ENCODE measurements at regions not wholly inside any gene's neighbourhood (a gene's known extent, or its start where the extent isn't known, plus 50 kb on each side); places are given as distances from the start of the nearest gene placed in this dataset.
"Not testable (repeated sequence)": the region's sequence is repeated elsewhere in the genome, so short reads cannot be mapped to it uniquely, and the experiment has no call there.

DNA sequence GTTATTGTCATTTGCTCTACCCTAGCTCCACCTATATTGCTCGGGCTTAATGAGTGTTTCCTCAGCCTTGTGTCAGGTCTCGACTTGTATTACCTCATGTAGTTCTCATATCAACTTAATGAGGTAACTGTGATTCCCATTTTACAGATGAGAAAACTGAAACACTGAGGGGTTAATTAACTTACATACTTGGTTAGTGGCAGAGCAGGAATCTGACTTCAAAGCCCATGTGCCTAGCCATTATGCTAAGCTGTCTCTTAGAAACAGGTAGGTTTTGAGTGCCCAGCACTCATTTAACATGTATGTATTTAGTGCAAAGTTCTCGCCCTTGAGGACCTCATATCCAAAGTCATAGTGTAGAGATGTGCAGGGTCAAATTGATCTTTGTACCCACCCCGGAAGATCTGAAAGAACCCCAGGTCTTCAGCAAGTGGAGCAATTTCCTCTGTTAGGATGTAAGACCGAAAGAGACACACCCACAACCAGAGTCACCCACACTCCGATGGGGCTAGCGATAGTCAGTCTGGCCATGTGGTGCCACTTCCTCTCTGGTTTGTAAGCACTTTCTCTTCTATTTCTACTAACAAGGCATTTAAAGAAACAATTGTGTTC is 121.0 kb upstream of the SLC39A10 start:
- peak; percentile 47 for DNase-seq

DNA sequence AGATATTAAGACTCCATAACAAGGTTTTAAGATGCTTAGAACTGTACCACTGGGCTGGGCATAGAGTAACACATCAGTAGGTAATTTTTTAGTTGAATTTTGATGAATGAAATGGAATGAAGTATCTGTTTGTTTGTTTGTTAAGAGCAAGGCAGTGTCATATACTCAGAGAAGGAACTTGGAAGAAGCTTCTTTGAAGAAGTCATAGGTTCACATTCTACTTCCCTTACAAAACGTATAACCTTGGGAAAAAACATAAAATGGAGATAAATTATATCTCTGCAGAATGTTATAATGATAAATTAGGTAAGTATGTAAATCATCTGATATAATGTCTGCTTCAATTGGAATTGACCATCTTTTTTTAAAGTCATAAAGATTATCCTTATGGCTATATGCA is 122.1 kb upstream of the SLC39A10 start:
- no peak for DNase-seq

DNA sequence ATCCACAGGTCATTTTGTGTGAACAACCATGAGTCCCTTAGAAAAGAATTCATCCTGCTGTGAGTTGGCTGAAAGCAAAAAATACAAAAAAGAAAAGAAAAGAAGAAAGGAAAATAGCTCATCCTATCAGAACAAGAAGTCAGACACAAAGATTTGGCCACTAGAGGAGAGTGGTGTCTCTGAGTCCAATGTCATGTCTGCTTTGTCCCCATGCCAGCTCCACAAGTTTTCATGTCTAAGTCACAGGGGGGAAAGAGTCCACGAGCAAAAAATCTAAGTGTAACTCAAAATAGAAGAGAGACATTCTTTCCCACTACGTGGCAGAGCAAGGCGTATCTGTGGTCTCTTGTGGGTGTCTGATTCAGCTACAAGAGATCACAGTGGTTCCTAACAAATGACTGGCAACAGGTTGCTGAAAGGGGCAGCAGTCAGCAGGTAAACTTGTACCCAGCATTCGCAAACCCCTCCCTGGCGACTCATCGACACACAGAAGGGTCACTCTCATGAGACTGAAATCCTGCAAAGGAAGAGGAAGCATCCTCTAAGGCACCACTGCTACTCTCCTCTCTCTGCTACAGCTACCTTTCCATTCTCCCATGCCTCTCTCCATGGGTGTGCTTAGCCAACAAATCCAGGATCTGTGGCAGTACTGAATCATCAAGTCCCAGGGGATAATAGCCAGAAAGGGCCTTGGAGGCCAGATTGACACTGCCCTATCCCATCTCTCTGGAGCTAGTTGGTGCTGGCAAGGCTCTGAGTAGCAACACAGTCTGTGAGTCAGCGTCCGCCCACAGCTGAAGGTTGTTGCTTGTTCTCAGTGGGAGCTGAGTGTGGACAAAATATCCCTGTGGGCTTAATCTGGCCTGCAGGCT is 123.0 kb upstream of the SLC39A10 start:
- DNase-seq = peak; percentile 30

DNA sequence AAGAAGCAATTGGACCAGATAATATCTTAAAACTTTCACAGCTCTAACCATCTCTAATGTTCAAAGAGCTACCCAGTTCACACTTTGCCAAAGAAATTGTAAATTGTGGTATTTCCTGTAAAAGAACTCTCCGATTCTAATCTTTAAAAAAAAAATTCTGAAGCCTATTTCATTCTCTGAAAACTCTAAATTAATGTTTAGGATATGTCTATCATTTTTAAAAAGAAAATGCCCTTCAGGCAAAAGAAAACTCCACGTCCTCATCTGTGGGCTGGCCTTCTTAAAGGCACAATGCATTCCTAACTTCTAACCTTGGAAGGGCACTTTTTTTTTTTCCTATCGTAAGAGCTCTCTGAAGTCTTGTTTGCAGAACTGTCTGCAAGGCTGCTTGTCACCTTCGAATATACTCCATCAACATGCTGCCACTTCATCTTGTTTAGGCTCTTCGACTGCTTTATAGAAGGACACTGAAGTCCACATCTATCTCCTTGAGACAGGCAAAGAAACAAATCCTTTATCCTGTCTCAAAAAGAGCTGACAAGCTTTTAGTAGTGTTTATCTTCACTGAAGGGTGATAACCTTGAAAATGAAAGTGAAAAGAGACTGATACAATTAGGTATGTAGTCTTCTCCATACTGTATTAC is 124.3 kb upstream of the SLC39A10 start:
- no peak for DNase-seq

- DNase-seq = no peak
Measured at GRCh38 chr2:195532255-195532627, 124.8 kb upstream of the SLC39A10 start.

GRCh38 chr2:195531754-195532153 is 125.3 kb upstream of the SLC39A10 start:
- DNase-seq = no peak

GRCh38 chr2:195523242-195523641 is 133.8 kb upstream of the SLC39A10 start:
- not testable (repeated sequence) for DNase-seq

GRCh38 chr2:195521589-195521988 is 135.4 kb upstream of the SLC39A10 start:
- DNase-seq = no peak

GRCh38 chr2:195520671-195521155 is 136.3 kb upstream of the SLC39A10 start:
- DNase-seq = no peak

DNA sequence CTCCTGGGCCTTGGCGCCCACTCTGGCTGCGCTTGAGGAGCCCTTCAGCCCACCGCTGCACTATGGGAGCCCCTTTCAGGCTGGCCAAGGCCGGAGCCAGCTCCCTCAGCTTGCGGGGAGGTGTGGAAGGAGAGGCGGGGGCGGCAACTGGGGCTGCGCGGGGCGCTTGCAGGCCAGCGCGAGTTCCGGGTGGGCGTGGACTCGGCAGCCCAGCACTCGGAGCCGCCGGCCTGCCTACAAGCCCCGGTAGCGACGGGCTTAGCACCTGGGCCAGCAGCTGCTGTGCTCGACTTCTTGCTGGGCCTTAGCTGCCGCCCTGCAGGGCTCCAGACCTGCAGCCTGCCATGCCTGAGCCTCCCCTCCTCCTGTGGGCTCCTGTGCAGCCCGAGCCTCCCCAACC is 141.5 kb upstream of the SLC39A10 start:
- DNase-seq = no peak

DNA sequence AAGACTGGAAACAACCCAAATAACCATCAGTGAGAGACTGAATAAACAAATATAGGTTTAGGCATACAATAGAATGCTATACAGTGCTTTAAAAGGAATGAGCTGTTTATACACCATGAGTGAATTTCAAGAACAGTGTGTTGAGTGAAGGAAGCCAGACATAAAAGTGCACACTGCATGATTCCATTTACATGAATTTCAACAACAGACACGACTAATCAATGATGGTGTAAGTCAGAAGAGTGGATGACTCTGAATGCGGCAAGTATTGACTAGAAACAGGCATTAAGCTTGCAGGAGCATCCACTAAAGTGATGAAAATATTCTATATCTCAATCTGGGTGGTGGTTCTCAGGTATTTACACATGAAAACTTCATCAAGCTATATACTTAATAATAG is 142.7 kb upstream of the SLC39A10 start:
- DNase-seq = no peak

DNA sequence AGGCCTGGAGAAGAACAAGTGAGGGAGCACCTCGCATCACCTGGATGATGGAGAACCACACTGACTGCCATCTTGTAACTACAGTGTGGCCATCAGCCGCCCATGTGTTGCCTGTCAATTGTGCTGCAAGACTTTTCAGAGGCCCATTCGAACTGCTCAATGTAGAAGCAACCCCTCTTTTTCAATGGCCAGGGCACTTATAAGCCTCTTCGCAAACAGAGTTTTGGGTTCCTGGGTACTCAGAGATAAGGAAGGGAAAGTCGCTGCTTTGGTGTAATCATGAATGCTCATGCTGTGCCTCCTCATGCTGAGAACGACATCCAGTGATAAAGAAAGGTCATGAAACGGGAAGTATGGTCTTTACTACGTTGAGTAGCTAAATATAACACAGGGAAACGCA is 143.9 kb upstream of the SLC39A10 start:
- no peak for DNase-seq

- no peak for DNase-seq
Measured at GRCh38 chr2:195509551-195509950, 147.5 kb upstream of the SLC39A10 start.

DNA sequence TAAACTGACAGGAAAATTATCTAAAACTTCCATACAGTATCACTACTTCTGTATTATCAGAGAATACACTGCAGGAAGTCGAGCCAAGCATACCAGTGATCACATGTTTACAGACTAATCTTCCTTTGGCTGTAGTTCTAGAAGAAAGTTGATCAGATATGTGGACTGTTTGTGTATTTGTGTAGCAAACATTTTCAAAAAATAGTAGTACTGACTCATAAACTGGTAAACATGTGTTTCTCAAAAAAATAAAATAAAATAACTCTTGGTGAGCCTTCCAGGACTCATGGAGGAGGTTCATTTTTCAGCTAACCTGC is 148.9 kb upstream of the SLC39A10 start:
- DNase-seq = no peak

DNA sequence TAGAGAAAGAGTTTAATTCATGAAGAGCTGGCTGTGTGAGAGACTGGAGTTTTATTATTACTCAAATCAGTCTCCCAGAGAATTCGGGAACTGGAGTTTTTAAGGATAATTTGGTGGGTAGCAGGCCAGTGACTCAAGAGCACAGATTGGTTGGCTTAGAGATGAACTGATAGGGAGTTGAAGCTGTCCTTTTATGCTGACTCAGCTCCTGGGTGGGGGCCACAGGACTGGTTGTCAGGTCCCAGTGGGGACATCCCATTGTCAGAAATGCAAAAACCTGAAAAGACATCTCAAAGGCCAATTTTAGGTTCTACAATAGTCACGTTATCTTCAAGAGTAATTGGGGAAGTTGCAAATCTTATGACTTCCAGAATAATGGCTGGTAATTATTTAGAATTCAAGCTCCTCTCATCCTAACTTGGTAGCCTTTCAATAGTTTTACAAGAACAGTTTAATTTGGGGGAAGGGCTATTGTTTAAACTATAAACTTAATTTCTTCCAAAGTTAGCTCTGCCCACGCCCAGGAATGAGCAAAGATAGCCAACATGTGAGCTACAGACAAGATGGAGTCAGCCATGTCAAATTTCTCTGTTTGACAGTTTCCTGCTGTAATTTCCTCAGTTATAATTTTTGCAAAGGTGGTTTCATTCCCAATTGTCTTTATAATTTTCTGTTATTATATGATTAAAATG is 149.4 kb upstream of the SLC39A10 start:
- no peak for DNase-seq

GRCh38 chr2:195505701-195506100 is 151.3 kb upstream of the SLC39A10 start:
- DNase-seq = no peak

- DNase-seq = no peak
Measured at GRCh38 chr2:195503208-195503607, 153.8 kb upstream of the SLC39A10 start.

- no peak for DNase-seq
Measured at GRCh38 chr2:195501746-195502145, 155.3 kb upstream of the SLC39A10 start.

DNA sequence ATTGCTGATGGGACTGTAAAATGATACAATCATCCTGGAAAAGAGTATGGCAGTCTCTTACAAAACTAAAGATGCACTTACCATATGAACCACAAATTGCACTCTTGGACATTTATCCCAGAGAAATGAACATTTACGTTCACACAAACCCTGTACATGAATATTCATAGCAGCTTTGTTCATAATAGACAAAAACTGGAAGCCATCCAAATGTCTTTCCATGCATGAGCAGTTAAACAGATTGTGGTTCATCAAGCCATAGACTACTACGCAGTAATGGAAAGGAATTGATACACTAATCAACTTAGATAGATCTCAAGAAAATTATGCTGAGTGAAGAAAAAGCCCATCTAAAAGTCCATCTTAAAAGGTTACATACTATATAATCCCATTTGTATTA is 156.1 kb upstream of the SLC39A10 start:
- DNase-seq = no peak

DNA sequence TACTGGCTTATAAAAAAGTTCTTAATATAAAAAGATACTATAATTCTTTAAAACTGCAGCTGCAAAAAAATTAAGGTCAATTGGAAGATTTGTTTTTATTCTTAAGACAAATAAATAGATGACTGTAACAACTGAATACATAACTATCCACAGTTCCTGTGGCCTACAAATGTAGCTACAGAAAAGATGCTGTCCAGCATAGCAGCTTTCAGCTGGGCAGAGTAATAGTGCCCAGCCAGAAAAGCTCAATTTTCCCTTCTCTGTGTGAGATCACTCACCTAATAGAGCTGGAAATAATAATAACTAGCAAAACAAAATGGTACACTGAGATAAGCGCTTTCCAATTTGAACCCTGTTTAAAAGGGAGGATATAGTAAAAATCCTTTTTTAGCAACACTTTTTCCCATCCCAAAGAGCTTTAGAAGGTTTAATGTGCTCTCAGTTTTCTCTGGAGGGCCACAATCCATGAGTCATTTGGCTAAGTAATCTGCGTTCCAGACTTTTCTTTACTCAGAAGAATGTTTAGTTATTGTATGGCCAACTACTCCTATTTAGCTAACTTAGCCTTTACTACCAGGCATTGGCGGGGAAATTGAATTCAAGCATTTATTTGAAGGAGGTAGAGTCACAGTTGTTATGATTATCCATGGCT is 158.1 kb upstream of the SLC39A10 start:
- DNase-seq = no peak

DNA sequence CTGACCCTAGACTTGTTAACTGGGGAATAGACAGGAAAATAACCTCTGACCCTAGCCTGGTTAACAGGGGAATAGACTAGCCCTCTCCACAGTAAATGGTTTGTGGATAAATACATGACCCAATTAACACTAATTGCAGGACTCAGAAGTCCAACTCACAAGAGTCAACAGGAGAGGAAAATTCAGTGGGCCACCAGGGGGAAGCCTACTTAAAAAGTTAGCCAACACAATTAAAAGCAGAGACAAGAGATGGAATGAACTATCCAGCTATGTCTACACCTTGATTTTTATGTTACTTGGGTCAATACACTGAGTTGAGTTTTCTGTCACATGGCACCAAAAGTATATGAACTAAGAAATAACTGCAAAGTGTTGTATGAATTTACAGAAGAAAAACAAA is 158.8 kb upstream of the SLC39A10 start:
- DNase-seq = peak; percentile 46

GRCh38 chr2:195496991-195497390 is 160.0 kb upstream of the SLC39A10 start:
- DNase-seq = no peak

DNA sequence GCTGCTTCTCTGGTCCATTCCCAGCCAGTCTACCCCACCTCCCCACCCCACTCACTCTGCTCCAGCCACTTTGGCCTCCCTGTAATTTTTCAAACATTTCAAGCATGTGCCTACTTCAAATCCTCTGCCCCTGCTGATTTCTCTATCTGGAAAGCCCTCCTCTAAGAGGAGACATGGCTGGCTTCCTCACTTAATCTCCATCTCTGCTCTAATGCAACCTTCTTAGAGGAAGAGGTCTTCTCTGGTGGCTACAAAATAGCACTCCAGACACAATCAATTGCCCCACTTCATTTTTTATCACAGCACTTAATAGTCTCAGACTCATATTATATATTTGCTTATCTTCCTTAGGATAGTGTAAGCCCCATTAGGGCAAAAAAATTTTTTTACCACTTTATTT is 161.1 kb upstream of the SLC39A10 start:
- DNase-seq = no peak

Measured in effector CD4-positive, alpha-beta T cell (primary cell).